ENCODE measurements at regions not wholly inside any gene's neighbourhood (a gene's known extent, or its start where the extent isn't known, plus 50 kb on each side); places are given as distances from the start of the nearest gene placed in this dataset.

DNA sequence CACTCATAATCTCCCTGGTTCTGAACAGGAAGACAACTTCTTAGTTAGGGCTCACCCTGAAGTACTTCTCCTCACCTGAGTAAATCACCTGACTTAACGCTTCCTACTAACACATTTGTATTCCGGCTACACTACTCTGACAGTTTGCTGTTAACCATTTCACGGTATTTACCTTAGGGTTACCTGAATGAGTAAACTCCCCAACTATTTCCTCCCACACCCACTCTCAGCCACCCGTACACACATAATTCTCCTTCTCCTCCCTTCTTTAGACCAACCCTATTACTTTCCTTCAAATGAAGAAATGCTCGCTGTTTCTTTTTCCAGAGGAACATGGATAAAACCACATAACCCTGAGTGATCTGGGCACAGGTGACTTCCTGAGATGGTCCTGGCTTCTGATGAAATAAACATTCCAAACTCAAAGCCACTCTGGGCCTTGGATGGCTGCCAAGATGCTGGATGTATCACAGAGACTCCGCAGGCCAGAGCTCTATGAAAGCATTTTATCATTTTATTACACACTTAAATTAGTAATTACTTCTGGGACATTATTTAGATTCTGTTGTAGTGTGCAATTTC is 183.6 kb upstream of the ATP11B start:
- TF ChIP-seq, protein P1, sequence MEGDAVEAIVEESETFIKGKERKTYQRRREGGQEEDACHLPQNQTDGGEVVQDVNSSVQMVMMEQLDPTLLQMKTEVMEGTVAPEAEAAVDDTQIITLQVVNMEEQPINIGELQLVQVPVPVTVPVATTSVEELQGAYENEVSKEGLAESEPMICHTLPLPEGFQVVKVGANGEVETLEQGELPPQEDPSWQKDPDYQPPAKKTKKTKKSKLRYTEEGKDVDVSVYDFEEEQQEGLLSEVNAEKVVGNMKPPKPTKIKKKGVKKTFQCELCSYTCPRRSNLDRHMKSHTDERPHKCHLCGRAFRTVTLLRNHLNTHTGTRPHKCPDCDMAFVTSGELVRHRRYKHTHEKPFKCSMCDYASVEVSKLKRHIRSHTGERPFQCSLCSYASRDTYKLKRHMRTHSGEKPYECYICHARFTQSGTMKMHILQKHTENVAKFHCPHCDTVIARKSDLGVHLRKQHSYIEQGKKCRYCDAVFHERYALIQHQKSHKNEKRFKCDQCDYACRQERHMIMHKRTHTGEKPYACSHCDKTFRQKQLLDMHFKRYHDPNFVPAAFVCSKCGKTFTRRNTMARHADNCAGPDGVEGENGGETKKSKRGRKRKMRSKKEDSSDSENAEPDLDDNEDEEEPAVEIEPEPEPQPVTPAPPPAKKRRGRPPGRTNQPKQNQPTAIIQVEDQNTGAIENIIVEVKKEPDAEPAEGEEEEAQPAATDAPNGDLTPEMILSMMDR (conservative IDR thresholded peaks at IDR 0.05): no peak
- TF ChIP-seq ZFX (IDR thresholded peaks at IDR 0.05): no peak

Measured in C4-2B (cell line).